ENCODE measurements at regions not wholly inside any gene's neighbourhood (a gene's known extent, or its start where the extent isn't known, plus 50 kb on each side); places are given as distances from the start of the nearest gene placed in this dataset.
"Not testable (repeated sequence)": the region's sequence is repeated elsewhere in the genome, so short reads cannot be mapped to it uniquely, and the experiment has no call there.

GRCh38 chr7:76712926-76713325, 85.8 kb upstream of the POMZP3 start:
- not testable (repeated sequence) for DNase-seq

- DNase-seq = peak; percentile 48
These were observed 84.6 kb upstream of the POMZP3 start for GRCh38 chr7:76711648-76712047.

DNA sequence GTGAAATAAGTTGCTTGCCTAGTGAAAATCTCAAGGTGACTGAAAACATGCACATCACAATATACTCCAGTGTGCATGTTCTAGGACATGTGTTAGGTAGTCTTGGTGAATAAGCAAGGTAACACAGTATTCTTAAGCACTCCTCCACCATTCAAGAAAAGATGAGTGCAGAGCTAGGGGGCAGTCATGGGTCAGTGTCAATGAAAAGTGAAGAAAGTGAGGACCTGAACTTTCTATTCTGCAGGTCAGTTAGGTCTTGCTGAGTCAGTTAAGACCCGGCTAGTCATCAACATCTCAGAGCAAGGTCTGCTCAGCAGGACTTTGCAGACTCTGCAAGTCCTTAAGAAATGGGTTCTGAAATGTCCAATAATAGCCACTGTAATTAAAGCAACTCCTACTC, 82.6 kb upstream of the POMZP3 start:
- not testable (repeated sequence) for DNase-seq

GRCh38 chr7:76708446-76708845, 81.4 kb upstream of the POMZP3 start:
- DNase-seq = not testable (repeated sequence)

DNA sequence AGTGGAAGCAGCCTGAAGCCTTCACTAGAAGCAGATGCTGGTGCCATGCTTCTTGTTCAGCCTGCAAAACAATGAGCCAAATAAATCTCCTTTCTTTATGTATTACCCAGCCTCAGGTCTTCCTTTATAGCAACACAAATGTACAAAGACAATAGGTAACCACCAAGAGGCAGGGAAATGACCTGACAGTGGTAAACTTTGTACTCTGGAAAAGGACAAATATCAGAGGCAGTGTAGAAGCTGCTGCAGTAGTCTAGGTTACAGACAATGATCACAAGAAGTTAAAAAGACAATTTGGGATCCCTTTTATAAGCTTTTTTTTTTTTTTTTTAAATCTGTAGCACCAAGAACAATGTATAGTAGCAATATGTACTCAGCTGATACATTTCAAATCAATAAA, 76.7 kb upstream of the POMZP3 start:
- DNase-seq = not testable (repeated sequence)

GRCh38 chr7:76686277-76686676, 59.2 kb upstream of the POMZP3 start:
- DNase-seq = not testable (repeated sequence)

GRCh38 chr7:76684737-76685136, 57.7 kb upstream of the POMZP3 start:
- not testable (repeated sequence) for DNase-seq

DNA sequence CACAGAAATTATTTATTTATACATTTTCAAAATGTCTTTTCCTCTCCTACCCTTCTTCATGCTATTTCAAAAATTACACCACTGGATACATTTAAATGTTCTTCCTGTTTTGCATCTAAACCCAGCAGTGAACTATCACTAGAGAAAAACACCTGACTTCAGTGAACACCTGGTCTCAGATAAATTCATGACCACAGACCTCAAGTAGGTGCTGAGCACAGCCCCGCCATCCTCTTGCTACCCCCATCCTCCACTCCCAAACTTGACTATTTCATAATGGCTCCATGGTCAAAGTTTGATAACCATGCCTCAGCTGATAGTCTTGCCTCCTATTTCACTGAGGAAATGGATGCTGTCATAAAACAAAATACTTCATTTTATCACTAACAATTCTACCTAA, 56.6 kb upstream of the POMZP3 start:
- not testable (repeated sequence) for DNase-seq

GRCh38 chr7:76681810-76682209, 54.7 kb upstream of the POMZP3 start:
- peak; percentile 10 for DNase-seq

GRCh38 chr7:76679174-76679573, 52.1 kb upstream of the POMZP3 start:
- not testable (repeated sequence) for DNase-seq

GRCh38 chr7:76678500-76678899, 51.4 kb upstream of the POMZP3 start:
- DNase-seq = not testable (repeated sequence)

- DNase-seq = not testable (repeated sequence)
These were observed 49.8 kb upstream of the POMZP3 start for GRCh38 chr7:76676890-76677289.
